HL-60 (cell line): ENCODE measurements at regions not wholly inside any gene's neighbourhood (a gene's known extent, or its start where the extent isn't known, plus 50 kb on each side); places are given as distances from the start of the nearest gene placed in this dataset.

Experiments used
- POLR2AphosphoS5 ChIP-seq: IDR thresholded peaks from 2 replicates; pipeline ENCODE4 v1.6.1; 2012; ENCODE audit warnings: low read depth
- SPI1 ChIP-seq: IDR thresholded peaks from 2 replicates; pipeline ENCODE4 v1.6.1; 2012; ENCODE audit warnings: low read depth, mild to moderate bottlenecking, borderline replicate concordance
- TF ChIP-seq, protein P1 (sequence below): IDR thresholded peaks from one replicate; pipeline ENCODE4 v1.5.1; 2011; ENCODE audit warnings: low read length, control low read depth, inconsistent platforms; ENCODE audit not compliant: insufficient read depth

GRCh38 chr3:145849115-145849514 lies 311.9 kb downstream of the PLOD2 start:
- TF ChIP-seq, protein P1, sequence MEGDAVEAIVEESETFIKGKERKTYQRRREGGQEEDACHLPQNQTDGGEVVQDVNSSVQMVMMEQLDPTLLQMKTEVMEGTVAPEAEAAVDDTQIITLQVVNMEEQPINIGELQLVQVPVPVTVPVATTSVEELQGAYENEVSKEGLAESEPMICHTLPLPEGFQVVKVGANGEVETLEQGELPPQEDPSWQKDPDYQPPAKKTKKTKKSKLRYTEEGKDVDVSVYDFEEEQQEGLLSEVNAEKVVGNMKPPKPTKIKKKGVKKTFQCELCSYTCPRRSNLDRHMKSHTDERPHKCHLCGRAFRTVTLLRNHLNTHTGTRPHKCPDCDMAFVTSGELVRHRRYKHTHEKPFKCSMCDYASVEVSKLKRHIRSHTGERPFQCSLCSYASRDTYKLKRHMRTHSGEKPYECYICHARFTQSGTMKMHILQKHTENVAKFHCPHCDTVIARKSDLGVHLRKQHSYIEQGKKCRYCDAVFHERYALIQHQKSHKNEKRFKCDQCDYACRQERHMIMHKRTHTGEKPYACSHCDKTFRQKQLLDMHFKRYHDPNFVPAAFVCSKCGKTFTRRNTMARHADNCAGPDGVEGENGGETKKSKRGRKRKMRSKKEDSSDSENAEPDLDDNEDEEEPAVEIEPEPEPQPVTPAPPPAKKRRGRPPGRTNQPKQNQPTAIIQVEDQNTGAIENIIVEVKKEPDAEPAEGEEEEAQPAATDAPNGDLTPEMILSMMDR, result no peak
- TF ChIP-seq POLR2AphosphoS5, result no peak
- no peak for TF ChIP-seq SPI1
